Karpas-422 (cell line): ENCODE measurements at regions not wholly inside any gene's neighbourhood (a gene's known extent, or its start where the extent isn't known, plus 50 kb on each side); places are given as distances from the start of the nearest gene placed in this dataset.

Experiments used
- DNase-seq: peaks from one replicate; pipeline ENCODE4 v3.0.0-alpha.2; 2015
- H2AFZ ChIP-seq: fragments of 200-600 bp; sonication (generic); 2 replicates; pipeline ENCODE4 v1.6.1; 2014; ENCODE audit warnings: antibody characterized with exemption, low read length, mixed read lengths
- H3K27ac ChIP-seq: fragments of 200-600 bp; sonication (generic); 2 replicates; pipeline ENCODE4 v1.5.1; 2014; ENCODE audit warnings: mild to moderate bottlenecking, low read length, moderate library complexity
- H3K27me3 ChIP-seq: fragments of 200-600 bp; sonication (generic); 2 replicates; pipeline ENCODE4 v1.6.1; 2014; ENCODE audit warnings: low read length, mixed read lengths
- H3K36me3 ChIP-seq: fragments of 200-600 bp; sonication (generic); 2 replicates; pipeline ENCODE4 v1.6.1; 2014; ENCODE audit warnings: low read length, mixed read lengths; ENCODE audit not compliant: insufficient read depth
- H3K4me1 ChIP-seq: fragments of 200-600 bp; sonication (generic); 2 replicates; pipeline ENCODE4 v1.6.1; 2014; ENCODE audit warnings: mild to moderate bottlenecking, low read length, mixed read lengths
- H3K4me2 ChIP-seq: fragments of 200-600 bp; sonication (generic); 2 replicates; pipeline ENCODE4 v1.6.1; 2014; ENCODE audit warnings: low read length, low read depth, mild to moderate bottlenecking; ENCODE audit not compliant: poor library complexity, severe bottlenecking
- H3K4me3 ChIP-seq: fragments of 200-600 bp; sonication (generic); 2 replicates; pipeline ENCODE4 v1.5.1; 2014; ENCODE audit warnings: mild to moderate bottlenecking, antibody characterized with exemption, low read length, mixed read lengths
- H3K79me2 ChIP-seq: fragments of 200-600 bp; sonication (generic); 2 replicates; pipeline ENCODE4 v1.6.1; 2014; ENCODE audit warnings: mild to moderate bottlenecking, low read length, mixed read lengths
- H3K9ac ChIP-seq: fragments of 200-600 bp; sonication (generic); 2 replicates; pipeline ENCODE4 v1.6.0; 2014; ENCODE audit warnings: low read length
- H3K9me2 ChIP-seq: fragments of 200-600 bp; sonication (generic), shearing (Covaris generic); replicated peaks from 2 replicates; pipeline ENCODE4 v1.6.0; 2014; ENCODE audit warnings: mild to moderate bottlenecking, low read length, moderate library complexity; ENCODE audit not compliant: insufficient read depth
- H3K9me3 ChIP-seq: fragments of 300-700, 200-600 bp; sonication (generic); 2 replicates; pipeline ENCODE4 v1.6.1; 2014; ENCODE audit warnings: low read length, mixed read lengths
- H4K20me1 ChIP-seq: fragments of 200-600 bp; sonication (generic); 2 replicates; pipeline ENCODE4 v1.6.1; 2014; ENCODE audit warnings: mild to moderate bottlenecking, antibody characterized with exemption, low read length, low read depth; ENCODE audit not compliant: insufficient read depth

DNA sequence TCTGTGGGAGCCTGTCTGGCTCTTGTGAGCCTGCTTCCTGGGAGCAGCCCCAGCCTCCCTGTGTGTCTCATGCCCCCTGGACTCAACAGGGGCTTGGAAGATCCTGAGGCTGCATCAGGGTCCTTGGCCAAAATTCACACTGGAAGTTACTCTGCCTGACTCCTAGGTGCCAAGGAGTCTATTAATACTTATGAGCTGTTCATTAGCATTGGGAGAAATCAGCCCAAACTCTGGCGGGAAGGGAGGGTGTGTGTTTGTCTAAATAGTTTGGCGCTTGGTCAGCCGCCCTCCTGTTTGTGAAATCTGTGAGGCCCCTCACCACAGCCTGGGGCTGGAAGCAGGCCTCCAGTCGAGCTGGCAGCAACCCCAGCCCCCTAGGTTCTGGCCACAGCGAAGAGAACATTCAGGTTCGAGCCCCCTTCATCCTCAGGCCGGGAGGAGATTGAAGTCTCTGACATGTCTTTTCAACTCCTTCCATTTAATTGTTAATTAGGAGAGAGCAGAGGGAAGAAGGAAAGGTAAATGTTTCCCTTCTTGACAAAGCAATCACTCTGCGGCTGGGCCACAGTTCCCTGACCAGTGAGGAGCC is 82.1 kb upstream of the F3 start:
- Histone ChIP-seq H3K4me2 (no peak overlapping the region), H4K20me1 (no peaks in the 10 kb centered on the region), H3K36me3 (no peaks in the 10 kb centered on the region), H3K27ac (no peak overlapping the region), H3K27me3 (no peaks in the 10 kb centered on the region), H3K79me2 (no peaks in the 10 kb centered on the region), H3K9ac (no peak overlapping the region), H3K9me3 (no peaks in the 10 kb centered on the region), H2AFZ (no peak overlapping the region), H3K9me2 (no peaks in the 10 kb centered on the region), H3K4me3 (no peak overlapping the region), H3K4me1 (no peaks in the 10 kb centered on the region)
- DNase-seq = no peak

DNA sequence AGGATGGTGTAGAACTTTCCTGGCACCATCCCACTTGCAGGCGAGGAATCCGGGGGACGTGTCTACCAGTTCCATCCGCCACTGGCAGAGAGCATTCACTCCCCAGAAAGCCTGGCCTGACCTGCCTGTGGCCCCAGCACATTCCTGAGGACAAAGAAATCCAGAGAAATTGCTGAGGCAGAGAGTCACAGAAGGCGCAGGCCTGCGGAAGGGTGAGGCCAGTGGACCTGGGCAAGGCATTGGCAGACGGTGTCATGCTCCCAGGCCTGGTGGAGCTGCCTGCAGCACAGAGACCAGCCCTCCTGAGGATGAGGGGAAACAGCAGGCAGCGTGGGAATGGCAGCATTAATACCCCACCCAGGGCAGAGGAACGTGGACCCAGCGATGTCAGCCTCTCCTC is 81.2 kb upstream of the F3 start:
- Histone ChIP-seq H3K27ac (no peak overlapping the region), H2AFZ (no peak overlapping the region), H3K4me1 (no peaks in the 10 kb centered on the region), H3K4me2 (no peak overlapping the region), H3K36me3 (no peaks in the 10 kb centered on the region), H3K27me3 (no peaks in the 10 kb centered on the region), H3K79me2 (no peaks in the 10 kb centered on the region), H3K9me3 (no peaks in the 10 kb centered on the region), H4K20me1 (no peaks in the 10 kb centered on the region), H3K9ac (no peak overlapping the region), H3K9me2 (no peaks in the 10 kb centered on the region), H3K4me3 (no peak overlapping the region)
- no peak for DNase-seq

DNA sequence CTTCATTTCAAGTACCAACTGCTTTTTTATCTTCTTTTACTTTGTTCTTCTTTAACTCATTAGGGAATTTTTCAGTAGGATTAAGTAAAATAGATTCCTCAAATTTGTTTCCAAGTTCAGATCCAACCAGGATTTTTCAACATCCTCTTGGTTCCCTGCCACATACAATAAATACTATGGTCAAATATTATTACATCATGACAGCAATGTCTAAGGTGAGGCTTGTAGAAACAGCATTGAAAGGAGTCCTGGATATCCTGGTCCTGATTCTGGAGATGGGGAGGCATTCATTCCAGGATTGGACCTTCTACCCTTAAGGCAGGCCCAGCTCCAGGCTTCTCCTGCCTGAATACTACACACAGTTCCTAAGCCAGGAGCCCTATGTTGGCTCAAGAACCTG is 80.2 kb upstream of the F3 start:
- Histone ChIP-seq H3K27me3 (no peaks in the 10 kb centered on the region), H4K20me1 (no peaks in the 10 kb centered on the region), H2AFZ (no peak overlapping the region), H3K4me2 (no peak overlapping the region), H3K79me2 (no peaks in the 10 kb centered on the region), H3K27ac (no peak overlapping the region), H3K9me3 (no peaks in the 10 kb centered on the region), H3K4me3 (no peak overlapping the region), H3K4me1 (no peaks in the 10 kb centered on the region), H3K9ac (no peak overlapping the region), H3K9me2 (no peaks in the 10 kb centered on the region), H3K36me3 (no peaks in the 10 kb centered on the region)
- DNase-seq = no peak

DNA sequence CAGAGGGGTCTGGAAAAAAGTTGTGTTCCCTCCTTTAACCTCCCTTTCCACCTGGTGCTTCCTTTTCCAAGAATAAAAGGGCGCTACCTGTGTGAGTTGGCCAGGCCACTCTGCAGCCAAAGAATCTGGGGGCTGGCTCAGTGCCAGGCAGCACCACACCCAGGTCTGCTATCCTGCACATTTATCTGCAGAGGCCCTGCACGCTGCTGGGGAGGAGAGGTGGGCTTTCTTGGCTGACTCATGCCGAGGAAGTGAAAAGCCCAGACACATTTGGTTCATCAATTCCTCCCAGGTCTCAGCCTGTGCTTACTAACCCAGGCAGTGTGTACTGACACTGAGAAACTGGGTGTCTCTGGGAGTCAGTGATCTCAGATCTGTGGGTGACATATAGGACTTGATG is 79.8 kb upstream of the F3 start:
- Histone ChIP-seq H3K27me3 (no peaks in the 10 kb centered on the region), H3K9me3 (no peaks in the 10 kb centered on the region), H3K4me3 (no peak overlapping the region), H3K9ac (no peak overlapping the region), H3K36me3 (no peaks in the 10 kb centered on the region), H3K4me1 (no peaks in the 10 kb centered on the region), H3K27ac (no peak overlapping the region), H4K20me1 (no peaks in the 10 kb centered on the region), H3K4me2 (no peak overlapping the region), H3K9me2 (no peaks in the 10 kb centered on the region), H3K79me2 (no peaks in the 10 kb centered on the region), H2AFZ (no peak overlapping the region)
- no peak for DNase-seq

DNA sequence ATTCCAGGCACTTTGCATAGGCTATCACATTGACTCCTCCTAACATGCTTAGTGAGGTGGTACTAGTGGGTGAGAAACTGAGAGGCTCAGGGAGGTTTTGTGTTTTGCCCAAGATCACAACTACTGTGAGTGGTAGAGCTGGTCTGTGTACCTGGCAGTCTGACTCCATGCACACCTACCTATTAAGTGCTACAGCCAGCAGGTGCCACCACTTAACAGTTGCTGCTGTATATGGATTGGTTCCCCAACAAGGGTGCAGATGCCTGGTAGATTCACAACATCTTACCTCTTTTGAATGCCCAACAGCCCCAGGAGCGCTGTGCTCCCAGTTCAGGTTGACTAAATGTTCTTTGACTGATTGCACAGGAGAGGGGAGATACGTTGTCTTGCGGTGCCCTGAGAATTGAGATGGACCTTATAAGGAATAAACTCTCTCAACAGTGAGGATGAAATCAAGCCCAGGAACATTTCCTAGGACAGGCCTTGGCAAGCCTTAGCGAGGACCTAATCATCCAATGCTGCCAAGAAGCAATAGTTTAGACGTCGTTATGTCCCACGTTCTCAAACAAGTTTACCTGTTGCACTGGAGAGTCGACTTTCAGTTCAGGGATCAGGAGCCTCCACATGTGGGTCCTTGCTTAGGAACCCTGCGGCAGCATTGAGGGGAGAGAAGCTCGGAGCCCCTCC is 78.9 kb upstream of the F3 start:
- Histone ChIP-seq H3K79me2 (no peaks in the 10 kb centered on the region), H3K36me3 (no peaks in the 10 kb centered on the region), H3K9ac (no peak overlapping the region), H4K20me1 (no peaks in the 10 kb centered on the region), H3K9me2 (no peaks in the 10 kb centered on the region), H3K9me3 (no peaks in the 10 kb centered on the region), H3K4me1 (no peaks in the 10 kb centered on the region), H3K27ac (no peak overlapping the region), H3K4me3 (no peak overlapping the region), H3K4me2 (no peak overlapping the region), H2AFZ (no peak overlapping the region), H3K27me3 (no peaks in the 10 kb centered on the region)
- no peak for DNase-seq

DNA sequence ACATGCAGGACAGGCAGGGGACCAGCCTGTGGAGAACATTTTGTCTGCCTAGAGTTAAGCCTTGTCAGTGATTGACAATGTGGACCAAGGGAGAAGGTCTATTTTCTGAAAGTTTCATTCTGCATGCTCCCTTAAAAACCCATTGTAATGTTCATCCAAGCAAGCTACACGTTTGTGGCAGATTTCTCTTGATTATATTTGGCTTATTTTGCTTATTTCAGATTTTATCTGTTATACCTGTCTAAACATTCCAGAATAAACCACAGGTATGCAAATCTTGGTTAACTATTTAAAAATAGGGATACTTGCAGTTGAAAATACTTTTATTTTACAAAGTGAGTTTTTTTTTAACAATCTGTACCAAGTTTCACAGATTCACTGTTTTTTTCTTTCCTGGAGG is 78.2 kb upstream of the F3 start:
- Histone ChIP-seq H3K9me3 (no peaks in the 10 kb centered on the region), H3K27ac (no peak overlapping the region), H3K4me2 (no peak overlapping the region), H2AFZ (no peak overlapping the region), H4K20me1 (no peaks in the 10 kb centered on the region), H3K9me2 (no peaks in the 10 kb centered on the region), H3K79me2 (no peaks in the 10 kb centered on the region), H3K4me1 (no peaks in the 10 kb centered on the region), H3K27me3 (no peaks in the 10 kb centered on the region), H3K4me3 (no peak overlapping the region), H3K9ac (no peak overlapping the region), H3K36me3 (no peaks in the 10 kb centered on the region)
- no peak for DNase-seq

DNA sequence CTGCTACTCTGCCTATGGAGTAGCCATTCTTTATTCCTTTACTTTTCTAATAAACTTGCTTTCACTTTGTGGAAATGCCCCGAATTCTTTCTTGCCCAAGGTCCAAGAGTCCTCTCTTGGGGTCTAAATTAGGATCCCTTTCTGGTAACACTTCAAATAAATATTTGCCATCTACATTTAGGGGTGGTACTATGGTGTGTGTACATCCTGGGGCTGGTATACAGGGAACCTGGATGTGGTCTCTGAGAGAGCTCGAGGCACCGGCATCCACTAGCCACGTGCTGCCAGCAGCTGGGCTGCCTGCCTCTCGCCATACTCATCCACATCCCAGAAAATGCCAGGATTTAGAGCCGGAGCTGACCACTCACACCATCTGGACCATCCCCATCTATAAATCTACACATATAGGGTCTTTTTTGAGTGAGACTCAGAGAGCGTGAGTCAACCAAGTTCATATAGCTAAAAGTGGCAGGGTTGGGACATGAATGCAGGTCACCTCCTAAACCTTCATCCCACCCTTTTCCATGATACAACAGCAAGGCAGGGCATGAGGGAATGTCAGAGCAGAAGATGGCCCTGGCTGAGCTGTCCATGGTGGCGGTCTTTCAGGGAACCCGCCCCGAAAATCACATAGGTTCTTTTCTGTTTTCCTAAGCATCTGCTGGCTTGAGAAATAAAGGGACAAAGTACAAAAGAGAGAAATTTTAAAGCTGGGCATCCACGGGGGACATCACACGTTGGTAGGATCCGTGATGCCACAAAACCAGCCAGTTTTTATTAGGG is 76.6 kb upstream of the F3 start:
- Histone ChIP-seq H3K9me2 (no peaks in the 10 kb centered on the region), H3K9ac (no peak overlapping the region), H3K27ac (no peak overlapping the region), H3K79me2 (no peaks in the 10 kb centered on the region), H3K36me3 (no peaks in the 10 kb centered on the region), H3K4me1 (no peaks in the 10 kb centered on the region), H2AFZ (no peak overlapping the region), H3K9me3 (no peaks in the 10 kb centered on the region), H4K20me1 (no peaks in the 10 kb centered on the region), H3K4me2 (no peak overlapping the region), H3K4me3 (no peak overlapping the region), H3K27me3 (no peaks in the 10 kb centered on the region)
- no peak for DNase-seq

DNA sequence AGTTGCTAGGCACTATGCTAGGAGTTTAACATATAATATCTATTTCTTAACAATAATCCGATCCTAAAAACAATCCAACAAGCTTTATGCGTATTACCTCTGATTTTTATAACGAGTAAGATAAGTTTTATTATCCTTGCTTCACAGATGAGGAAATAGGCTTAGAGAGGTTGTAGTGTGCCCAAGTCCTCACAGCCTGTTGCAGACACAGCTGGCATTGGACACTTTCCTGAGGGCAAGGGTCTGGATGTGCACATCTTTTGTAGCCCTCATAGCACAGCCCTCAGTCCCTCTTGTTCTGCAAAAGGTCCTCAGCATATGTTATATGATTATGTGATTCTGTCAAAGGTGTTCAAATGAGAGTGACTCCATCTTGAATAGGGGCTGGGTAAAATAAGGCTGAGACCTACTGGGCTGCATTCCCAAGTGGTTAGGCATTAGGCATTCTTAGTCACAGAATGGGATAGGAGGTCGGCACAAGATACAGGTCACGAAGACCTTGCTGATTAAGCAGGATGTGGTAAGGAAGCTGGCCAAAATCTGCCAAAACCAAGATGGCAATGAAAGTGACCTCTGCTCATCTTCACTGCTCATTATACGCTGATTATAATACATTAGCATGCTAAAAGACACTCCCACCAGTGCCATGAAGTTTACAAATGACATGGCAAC is 75.7 kb upstream of the F3 start:
- H3K27ac ChIP-seq = no peak overlapping the region
- H3K79me2 ChIP-seq = no peaks in the 10 kb centered on the region
- no peak overlapping the region for H3K4me2 ChIP-seq
- no peak overlapping the region for H2AFZ ChIP-seq
- no peaks in the 10 kb centered on the region for H3K9me2 ChIP-seq
- no peaks in the 10 kb centered on the region for H3K27me3 ChIP-seq
- H3K4me3 ChIP-seq = no peak overlapping the region
- no peak for DNase-seq
- no peak overlapping the region for H3K9ac ChIP-seq
- H3K9me3 ChIP-seq = no peaks in the 10 kb centered on the region
- H3K4me1 ChIP-seq = no peaks in the 10 kb centered on the region
- H4K20me1 ChIP-seq = no peaks in the 10 kb centered on the region
- H3K36me3 ChIP-seq = no peaks in the 10 kb centered on the region
